NCI-H748 (cell line): ENCODE measurements at regions not wholly inside any gene's neighbourhood (a gene's known extent, or its start where the extent isn't known, plus 50 kb on each side); places are given as distances from the start of the nearest gene placed in this dataset.
A peak's percentile ranks its signal among the peaks of the same experiment; 100 is the strongest.
"Not testable (repeated sequence)": the region's sequence is repeated elsewhere in the genome, so short reads cannot be mapped to it uniquely, and the experiment has no call there.

Experiments
- DNase-seq: peaks from one replicate; lab custom pipeline; 2025; ENCODE audit not compliant: unreplicated experiment; lab: John Stamatoyannopoulos, UW

GRCh38 chr4:128688846-128689437, 120.6 kb upstream of the JADE1 start:
- no peak for DNase-seq

DNA sequence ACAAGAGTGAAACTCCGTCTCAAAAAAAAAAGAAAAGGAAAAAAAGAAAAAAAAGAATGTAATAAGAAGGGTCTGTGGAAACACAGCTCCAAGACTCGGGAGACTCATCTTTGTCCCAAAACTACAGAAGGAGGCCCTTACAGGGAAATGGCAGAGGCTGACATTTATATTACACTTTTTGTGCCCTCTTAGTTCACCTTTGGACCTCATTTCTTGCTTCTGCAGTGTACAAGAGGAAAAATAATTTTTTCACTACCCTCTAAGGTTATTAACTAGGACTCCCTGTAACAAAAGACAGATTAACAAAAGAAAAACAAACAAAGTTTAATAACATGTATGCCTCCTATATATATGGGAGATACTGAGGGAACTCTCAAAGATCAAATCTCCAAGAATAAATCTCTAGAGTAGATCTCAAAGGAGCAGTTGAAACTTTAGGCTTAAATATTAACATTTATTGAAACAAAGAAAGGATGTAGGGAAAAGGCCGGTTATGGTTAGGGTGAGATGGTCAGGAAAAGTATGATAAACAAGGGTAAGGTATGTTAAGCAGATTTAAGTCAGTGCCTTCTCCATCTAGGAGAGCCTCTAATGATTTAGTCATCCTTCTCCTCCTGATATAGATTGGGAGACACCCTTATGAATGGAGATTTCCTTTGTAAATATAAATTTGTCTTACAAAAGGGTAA, 121.3 kb upstream of the JADE1 start:
- no peak for DNase-seq

GRCh38 chr4:128686810-128687209, 122.7 kb upstream of the JADE1 start:
- DNase-seq = no peak

DNA sequence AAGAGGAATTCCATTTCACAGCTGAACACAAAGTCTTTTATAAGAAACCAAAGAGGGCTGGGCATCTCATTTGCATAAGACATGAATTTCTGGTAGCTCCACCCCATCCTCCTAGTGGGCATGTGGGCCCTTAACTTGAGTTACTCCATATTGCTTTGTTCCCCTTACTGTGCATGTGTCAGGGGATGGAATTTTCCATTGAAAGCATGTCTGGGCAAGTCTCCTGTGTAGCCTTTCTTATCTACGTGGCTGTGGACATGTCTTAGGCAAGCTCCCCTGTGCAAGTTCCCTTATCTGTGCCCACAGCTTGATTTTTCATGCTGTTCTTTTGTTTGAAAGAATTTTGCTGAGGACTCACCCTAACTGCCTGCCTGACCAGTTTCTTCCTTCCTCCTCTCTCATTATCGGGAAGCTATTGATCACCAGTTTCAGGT, 123.5 kb upstream of the JADE1 start:
- no peak for DNase-seq

GRCh38 chr4:128684016-128684415, 125.5 kb upstream of the JADE1 start:
- no peak for DNase-seq

DNA sequence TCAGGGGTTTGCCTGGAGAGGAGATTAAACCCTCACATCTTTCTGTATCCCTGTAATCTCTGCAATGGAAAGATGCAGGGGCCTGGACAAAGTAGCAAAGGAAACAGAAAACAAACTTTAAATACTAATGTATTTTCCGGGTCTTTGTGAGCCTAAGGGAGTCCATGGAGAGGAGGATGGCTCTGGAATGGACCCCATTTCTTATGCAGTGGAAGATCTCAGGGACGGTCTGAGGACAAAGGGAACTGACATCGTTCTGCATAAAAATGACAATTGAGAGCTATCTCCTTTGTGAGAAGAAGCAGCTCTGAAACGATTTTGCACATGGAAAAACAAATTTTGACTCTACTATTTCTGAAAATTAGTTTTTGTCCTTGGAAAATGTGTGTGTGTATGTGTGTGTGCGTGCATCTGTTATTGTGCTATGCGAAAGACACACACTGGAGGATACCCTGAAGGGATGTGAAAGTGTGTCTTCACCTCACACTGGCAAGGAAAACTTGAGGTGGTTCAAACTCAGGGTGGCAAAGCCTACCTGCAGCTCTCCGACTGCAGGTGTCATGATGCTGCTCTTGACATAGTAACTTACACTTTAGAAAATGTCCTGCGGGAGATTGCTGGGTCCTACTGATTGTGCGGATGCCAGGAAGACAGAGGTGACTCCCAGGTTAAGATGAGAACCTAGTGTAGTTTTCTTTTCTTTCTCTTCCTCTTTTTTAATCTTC, 126.4 kb upstream of the JADE1 start:
- no peak for DNase-seq

- no peak for DNase-seq
Observed at GRCh38 chr4:128676095-128676494, 133.4 kb upstream of the JADE1 start.

DNA sequence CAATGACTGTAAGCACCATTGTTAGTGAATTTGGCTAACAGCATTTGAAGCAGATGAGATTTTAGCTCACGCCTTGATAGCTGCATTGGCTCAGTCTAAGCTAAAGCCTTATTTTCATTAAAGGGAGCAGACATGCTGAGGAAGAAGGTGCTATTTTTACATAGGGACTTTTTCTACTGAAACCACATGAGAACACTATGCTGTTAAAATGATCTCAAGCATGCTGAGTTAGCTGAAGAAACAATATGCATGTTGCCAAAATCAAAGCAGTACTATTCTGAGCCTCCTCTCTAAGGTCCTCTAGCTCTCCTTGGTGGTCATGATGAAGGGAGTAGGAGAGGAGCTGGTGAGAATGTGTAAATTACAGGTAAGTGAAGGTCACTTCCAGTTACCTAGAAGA, 134.4 kb upstream of the JADE1 start:
- no peak for DNase-seq

- not testable (repeated sequence) for DNase-seq
Observed at GRCh38 chr4:128673159-128673558, 136.3 kb upstream of the JADE1 start.

GRCh38 chr4:128672596-128672995, 136.9 kb upstream of the JADE1 start:
- DNase-seq = not testable (repeated sequence)

- DNase-seq = no peak
Observed at GRCh38 chr4:128670513-128670912, 139.0 kb upstream of the JADE1 start.

DNA sequence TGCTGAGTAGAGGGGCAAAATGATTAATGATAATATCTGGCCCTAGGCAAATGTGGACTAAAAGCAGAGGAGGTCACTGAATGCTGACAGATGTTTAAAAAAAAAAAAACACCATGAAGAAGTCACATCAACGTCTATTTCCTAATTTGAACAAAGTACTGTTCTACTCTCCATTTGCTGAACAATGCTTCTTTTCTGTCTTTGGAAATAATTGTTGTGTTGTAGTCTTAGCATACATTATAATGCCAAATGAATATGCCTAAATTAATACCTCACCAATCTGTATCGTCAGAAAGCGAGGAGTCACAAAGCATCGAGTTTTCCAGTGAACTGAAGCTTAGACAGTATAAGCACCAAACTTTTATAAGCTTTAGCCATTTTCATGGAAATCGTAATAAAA, 140.9 kb upstream of the JADE1 start:
- no peak for DNase-seq

DNA sequence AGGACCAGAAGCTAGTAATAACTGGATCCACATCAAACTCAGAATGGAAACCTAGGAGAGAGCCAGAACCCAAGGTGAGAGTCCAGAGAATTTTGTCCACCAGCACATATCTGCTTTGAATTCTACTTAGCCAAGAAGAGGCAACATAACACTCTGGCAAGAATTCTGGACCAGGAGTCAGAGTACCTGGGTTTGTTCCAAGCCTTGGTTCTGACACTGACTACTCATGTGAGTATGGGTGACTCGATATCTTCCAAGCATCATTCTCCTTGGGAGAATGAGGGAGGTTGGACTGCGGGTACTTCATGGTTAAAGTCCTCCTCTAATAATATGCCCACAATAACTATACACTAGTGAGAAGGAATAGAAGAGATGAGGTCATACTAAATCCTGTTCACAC, 144.0 kb upstream of the JADE1 start:
- no peak for DNase-seq

DNA sequence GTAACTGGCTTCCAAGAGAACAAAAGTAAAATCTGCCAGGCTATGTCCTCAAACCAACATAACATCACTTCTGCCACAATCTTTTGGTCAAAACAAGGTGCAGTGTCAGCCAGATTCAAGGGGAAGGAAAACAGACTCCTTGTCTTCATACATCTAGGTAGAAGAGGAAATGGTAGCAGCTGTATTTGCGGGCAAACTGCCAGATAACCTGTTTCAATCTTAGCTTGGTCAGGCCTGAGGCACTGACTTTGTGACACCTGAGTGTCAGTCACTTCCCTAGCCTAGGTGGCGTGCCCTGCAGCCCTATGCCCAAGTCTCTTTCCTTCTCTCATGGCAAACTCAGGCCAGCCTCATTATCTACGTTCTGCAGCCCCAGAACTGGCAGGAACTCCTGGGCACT, 146.2 kb upstream of the JADE1 start:
- peak; percentile 21 for DNase-seq

DNA sequence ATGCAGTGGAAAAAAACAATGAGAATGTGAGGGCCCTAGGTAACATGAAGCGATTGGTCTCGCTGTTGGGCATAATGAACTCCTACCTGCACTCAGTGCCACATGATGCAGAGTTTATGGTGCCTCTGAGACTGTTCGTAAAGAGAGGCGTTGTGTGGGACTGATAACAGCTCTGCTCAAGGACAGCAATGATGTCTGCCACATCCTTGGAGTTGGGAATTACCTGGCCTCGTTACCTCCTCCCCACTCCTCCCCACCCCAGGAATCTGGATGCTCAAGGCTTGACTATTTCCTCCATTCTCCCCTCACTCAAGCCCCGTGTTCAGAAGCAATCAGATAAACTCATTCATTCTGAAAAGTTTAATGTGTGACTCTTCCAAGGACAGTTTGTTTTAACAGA, 148.0 kb upstream of the JADE1 start:
- DNase-seq = no peak

- no peak for DNase-seq
Observed at GRCh38 chr4:128660361-128661215, 148.9 kb upstream of the JADE1 start.

DNA sequence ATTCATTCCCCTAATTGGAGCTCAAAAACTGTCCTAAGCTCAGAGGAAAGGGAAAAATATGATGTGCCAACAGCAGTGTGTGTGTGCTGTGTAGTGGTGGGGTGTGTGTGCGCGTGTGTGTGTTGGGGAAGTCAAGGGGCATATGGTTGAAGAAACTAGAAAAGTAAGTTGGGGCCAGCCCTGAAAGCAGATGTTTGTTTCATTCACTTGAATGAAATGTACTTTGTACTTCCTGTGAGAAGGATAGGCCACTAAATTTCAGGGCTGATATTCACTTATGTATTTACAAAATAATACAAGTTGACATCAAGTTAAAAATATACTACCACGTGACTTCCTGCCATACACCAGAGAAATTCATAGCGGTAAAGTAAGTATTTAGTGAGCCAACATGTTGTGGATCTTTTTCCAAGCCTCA, 151.3 kb upstream of the JADE1 start:
- no peak for DNase-seq

DNA sequence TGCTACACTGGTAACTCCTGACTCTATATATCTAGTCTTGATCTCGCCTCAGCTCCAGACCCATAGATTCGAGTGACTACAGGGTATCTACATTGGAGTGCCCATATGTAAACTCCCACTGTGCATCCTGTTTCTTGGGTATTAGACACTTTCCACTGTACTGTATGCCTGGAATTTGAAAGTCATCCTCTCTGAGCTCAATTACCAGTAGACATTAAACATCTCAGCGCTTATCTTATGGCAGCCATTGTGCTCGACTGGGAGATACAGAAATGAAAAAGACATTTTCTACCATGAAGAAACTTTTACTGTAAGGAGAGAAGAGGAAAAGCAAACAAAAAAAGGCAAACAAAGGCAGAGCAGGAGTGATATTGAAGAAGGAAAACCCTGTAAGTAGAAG, 151.9 kb upstream of the JADE1 start:
- DNase-seq = no peak

DNA sequence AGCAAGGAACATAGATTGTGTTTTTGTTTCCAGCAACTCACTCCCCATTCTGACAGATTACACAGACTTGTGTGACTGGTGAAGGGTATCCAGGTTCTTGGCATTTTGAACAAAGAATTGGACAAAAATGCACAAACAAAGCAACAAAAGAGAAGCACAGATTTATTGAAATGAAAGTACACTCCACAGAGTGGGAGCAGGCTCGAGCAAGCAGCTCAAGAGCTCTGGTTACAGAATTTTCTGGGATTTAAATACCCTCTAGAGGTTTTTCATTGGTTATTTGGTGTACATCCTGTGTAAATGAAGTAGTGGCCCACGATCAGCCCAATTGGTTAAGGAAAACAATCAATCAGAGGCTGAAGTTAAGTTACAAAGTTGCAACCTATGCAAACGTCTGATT, 155.0 kb upstream of the JADE1 start:
- DNase-seq = no peak

DNA sequence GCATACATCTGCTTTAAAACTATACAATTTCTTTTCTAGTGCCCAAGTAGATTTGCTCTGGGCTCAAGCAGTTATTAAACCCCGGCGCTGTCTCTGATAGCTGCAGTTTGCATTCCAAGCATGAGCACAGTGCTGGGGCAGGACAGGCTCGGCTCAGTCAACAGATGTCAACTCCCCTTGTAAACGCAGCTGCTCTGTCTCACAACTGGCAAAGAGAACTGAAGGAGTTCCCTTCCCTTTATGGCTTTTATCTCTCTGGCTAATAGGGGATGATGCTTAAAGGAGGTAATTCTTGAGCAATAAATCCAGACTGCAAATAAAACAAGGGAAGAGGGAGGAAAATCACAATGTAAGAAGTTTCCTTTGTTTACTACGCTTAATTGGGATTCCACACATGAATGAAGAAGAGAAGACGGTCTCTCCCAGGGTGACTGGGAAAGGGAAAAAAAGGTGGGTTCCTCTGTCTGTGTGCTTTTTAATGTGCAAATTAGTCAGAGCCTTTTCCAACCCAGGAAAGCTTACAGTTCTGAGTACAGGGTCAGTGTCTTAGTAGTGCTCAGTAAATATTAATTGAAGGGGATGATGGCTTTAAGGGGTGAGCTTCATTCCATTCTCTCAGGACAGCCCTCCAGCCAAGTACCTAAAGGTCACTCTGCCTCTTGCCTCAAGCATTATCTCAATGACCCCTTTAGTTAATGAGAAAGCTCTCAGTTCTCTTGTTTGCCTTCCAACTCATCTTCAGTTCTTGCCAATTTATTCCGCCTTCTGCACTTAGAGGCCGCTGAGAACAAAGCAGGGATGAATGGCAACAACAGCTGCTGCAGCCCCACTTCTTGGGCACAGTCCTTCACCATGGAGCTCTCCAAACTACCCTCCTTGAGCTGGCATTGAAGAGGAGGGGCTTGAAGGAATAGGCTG, 155.7 kb upstream of the JADE1 start:
- peak; percentile 25 for DNase-seq
